Heart right ventricle (tissue), 16 donors: ENCODE measurements at regions not wholly inside any gene's neighbourhood (a gene's known extent, or its start where the extent isn't known, plus 50 kb on each side); places are given as distances from the start of the nearest gene placed in this dataset.

ENCODE experiments used
- ATAC-seq, 8 donors: fragments of 200-7000 bp; cut with Tn5 transposase; one replicate each; pipeline ENCODE4 v1.9.1; 2020; ENCODE audit warnings: mild to moderate bottlenecking in 8 of 8, moderate library complexity in 8 of 8, moderate number of reproducible peaks in 1 of 8
- DNase-seq, 2 donors: peaks; one replicate each; pipeline ENCODE4 v3.0.0-alpha.2; 2020
- H3K27ac ChIP-seq, 10 donors: fragments of 200-600 bp; sonication (generic) in 2 of 10; one replicate each; pipeline versions ENCODE4 v1.5.0 to v1.8.0; 2020 to 2022; ENCODE audit warnings: mild to moderate bottlenecking in 3 of 10
- H3K27me3 ChIP-seq, 7 donors: fragments of 200-600 bp; one replicate each; pipeline ENCODE4 v1.8.0; 2021 to 2022; ENCODE audit warnings: mild to moderate bottlenecking in 2 of 7
- H3K36me3 ChIP-seq, 9 donors: fragments of 200-600 bp; sonication (generic) in 1 of 9; one replicate each; pipeline versions ENCODE4 v1.5.0 to v1.8.0; 2020 to 2022; ENCODE audit warnings: mild to moderate bottlenecking in 2 of 9
- H3K4me1 ChIP-seq, 9 donors: fragments of 200-600 bp; sonication (generic) in 1 of 9; one replicate each; pipeline versions ENCODE4 v1.5.0 to v1.8.0; 2020 to 2022; ENCODE audit warnings: mild to moderate bottlenecking in 4 of 9
- H3K4me3 ChIP-seq, 10 donors: fragments of 200-600 bp; sonication (generic) in 2 of 10; one replicate each; pipeline versions ENCODE4 v1.5.0 to v1.8.0; 2020 to 2022; ENCODE audit warnings: mild to moderate bottlenecking in 7 of 10, moderate library complexity in 2 of 10
- H3K9me3 ChIP-seq, 11 donors: fragments of 200-600 bp in 10 of 11; sonication (generic) in 2 of 11; one replicate each; pipeline versions ENCODE4 v1.5.0 to v1.8.0; 2013 to 2022; ENCODE audit warnings: mild to moderate bottlenecking in 2 of 11, control low read depth in 1 of 11, moderate library complexity in 1 of 11
- CTCF ChIP-seq, 9 donors: fragments of 200-600 bp; sonication (generic) in 2 of 9; IDR thresholded peaks; one replicate each; pipeline versions ENCODE4 v1.5.0 to v1.8.0; 2021 to 2022; ENCODE audit warnings: antibody characterized with exemption in 9 of 9, mild to moderate bottlenecking in 5 of 9, moderate library complexity in 1 of 9
- whole genome bisulfite sequencing, 2 donors: extraction: QIAGEN DNeasy Blood & Tissue Kit; methylation state at CpG; one replicate each; pipeline ENCODE4 v1.1.7; 2013; ENCODE audit warnings: inconsistent platforms in 1 of 2; 5-methylcytosine and 5-hydroxymethylcytosine counted together
- intact Hi-C, 10 donors: fragments of 100-400 bp; cut with DNase I; formaldehyde crosslinking; loops; one replicate each; pipeline versions ENCODE4 v1.11.1 to v1.14.2; 2022
- donor health status: Arrhythmogenic right ventricular cardiomyopathy.
- donor health status: ischemic (EF 13 %, LVEDD 7.1; RV severe dilation, severe dysfunction).
- donor health status: healthy with polysubstance abuse.
- donor health status: DM: no; HTN: yes; CAD: no.
- donor health status: DM: no; HTN: no; CAD: no.
- donor health status: ischemic (EF 25% LVEDD 6.9; RV normal size, moderate dysfunction).
- donor health status: ischemic (EF 25% LVEDD 5.7; RV mildly dilated, moderate dysfunction).
- donor health status: healthy.
- donor health status: DM: yes; HTN: yes; CAD: no.
- donor health status: Ischemic cardiomyopathy.
- donor health status: ischemic (EF 35%, LVEDD 5.7; RV mildly dilated, moderate dysfunction).
- donor health status: nonischemic (EF 11% LVEDD 7.7; RV severe dilation, severe dysfunction).
- donor health status: DM: yes; HTN: yes; CAD: no.
- donor health status: PGD.
- donor health status: ischemic (EF 29% LVEDD 5.4; RV normal size, mild dysfunction).
- donor health status: nonischemic (EF 23%, LVEDD 6.1; RV moderate dilation, normal function).

- no peak for DNase-seq
- H3K4me3 ChIP-seq, result no peak overlapping the region
- intact Hi-C loops, result no loop called here
- no peaks in the 10 kb centered on the region for H3K27me3 ChIP-seq
- H3K36me3 ChIP-seq, result no peaks in the 10 kb centered on the region
- TF ChIP-seq CTCF (IDR thresholded peaks at IDR 0.05), result no peak
- H3K9me3 ChIP-seq, result no peaks in the 10 kb centered on the region
- no peak for ATAC-seq
- H3K4me1 ChIP-seq, result peaks cover 0 to 24% (median 7%) of the 10 kb centered on the region in 9 donors
- WGBS, 2 donors, result 90 to 94% methylated on average over 2 of the region's 2 CpGs
- H3K27ac ChIP-seq, result no peak overlapping the region
Observed at GRCh38 chr9:109845226-109845625, 65.2 kb downstream of the PALM2AKAP2 start.

GRCh38 chr9:109846776-109847175 is 66.8 kb downstream of the PALM2AKAP2 start:
- Histone ChIP-seq H3K27me3 (no peaks in the 10 kb centered on the region), H3K4me3 (no peak overlapping the region), H3K36me3 (no peaks in the 10 kb centered on the region), H3K27ac (no peak overlapping the region), H3K4me1 (peaks cover 0 to 28% (median 7%) of the 10 kb centered on the region in 9 donors), H3K9me3 (no peaks in the 10 kb centered on the region)
- no peak for TF ChIP-seq CTCF (IDR thresholded peaks at IDR 0.05)
- DNase-seq, result no peak
- WGBS, 2 donors, result 85 to 90% methylated on average over 4 of the region's 4 CpGs
- intact Hi-C loops, result no loop called here
- no peak for ATAC-seq

- Histone ChIP-seq H3K27me3 (no peaks in the 10 kb centered on the region), H3K9me3 (peaks cover 0 to 3% (median 0%) of the 10 kb centered on the region in 11 donors), H3K27ac (no peak overlapping the region), H3K36me3 (no peaks in the 10 kb centered on the region), H3K4me3 (no peak overlapping the region), H3K4me1 (peaks cover 0 to 52% (median 25%) of the 10 kb centered on the region in 9 donors)
- ATAC-seq, result no peak
- intact Hi-C loops, result no loop called here
- no peak for TF ChIP-seq CTCF (IDR thresholded peaks at IDR 0.05)
- 81 to 91% methylated on average over 2 of the region's 2 CpGs for WGBS, 2 donors
- DNase-seq, result no peak
Observed at GRCh38 chr9:109852556-109852955, 72.6 kb downstream of the PALM2AKAP2 start.

- Histone ChIP-seq H3K27me3 (no peaks in the 10 kb centered on the region), H3K36me3 (no peaks in the 10 kb centered on the region), H3K4me3 (no peak overlapping the region), H3K4me1 (peaks cover 3 to 60% (median 35%) of the 10 kb centered on the region in 9 donors), H3K9me3 (peaks cover 0 to 3% (median 0%) of the 10 kb centered on the region in 11 donors), H3K27ac (peak overlapping the region in 9 of 10 donors; percentile 65 to 92 (median 88))
- no peak for DNase-seq
- TF ChIP-seq CTCF (IDR thresholded peaks at IDR 0.05), result no peak
- whole genome bisulfite sequencing, 2 donors, result 87 to 94% methylated on average over 2 of the region's 2 CpGs
- intact Hi-C loops, result no loop called here
- ATAC-seq, result no peak
Observed at GRCh38 chr9:109855540-109855939, 75.5 kb downstream of the PALM2AKAP2 start.
